ENCODE measurements at regions not wholly inside any gene's neighbourhood (a gene's known extent, or its start where the extent isn't known, plus 50 kb on each side); places are given as distances from the start of the nearest gene placed in this dataset.

DNA sequence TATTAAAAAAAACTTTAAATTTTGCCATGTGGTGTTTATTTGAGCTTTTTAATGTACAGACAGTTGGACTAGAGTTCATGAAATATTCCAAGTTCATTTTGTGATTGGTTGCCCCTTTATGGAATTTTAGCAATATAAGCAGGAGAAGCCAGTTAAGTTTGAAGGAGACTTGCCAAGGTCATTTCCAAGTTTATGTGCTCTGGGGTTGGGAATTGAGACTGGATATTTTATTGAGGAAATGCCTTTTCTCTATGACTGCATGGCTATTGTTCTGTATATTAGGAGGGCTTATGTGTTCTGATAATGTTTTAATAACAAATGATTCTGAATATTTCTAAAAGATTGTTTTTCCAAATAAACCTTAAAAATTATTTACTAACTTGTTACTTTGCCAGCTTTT is 67.0 kb upstream of the TCF4 start:
- TF ChIP-seq, protein P1, sequence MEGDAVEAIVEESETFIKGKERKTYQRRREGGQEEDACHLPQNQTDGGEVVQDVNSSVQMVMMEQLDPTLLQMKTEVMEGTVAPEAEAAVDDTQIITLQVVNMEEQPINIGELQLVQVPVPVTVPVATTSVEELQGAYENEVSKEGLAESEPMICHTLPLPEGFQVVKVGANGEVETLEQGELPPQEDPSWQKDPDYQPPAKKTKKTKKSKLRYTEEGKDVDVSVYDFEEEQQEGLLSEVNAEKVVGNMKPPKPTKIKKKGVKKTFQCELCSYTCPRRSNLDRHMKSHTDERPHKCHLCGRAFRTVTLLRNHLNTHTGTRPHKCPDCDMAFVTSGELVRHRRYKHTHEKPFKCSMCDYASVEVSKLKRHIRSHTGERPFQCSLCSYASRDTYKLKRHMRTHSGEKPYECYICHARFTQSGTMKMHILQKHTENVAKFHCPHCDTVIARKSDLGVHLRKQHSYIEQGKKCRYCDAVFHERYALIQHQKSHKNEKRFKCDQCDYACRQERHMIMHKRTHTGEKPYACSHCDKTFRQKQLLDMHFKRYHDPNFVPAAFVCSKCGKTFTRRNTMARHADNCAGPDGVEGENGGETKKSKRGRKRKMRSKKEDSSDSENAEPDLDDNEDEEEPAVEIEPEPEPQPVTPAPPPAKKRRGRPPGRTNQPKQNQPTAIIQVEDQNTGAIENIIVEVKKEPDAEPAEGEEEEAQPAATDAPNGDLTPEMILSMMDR (conservative IDR thresholded peaks at IDR 0.05 in 1 of 2, IDR thresholded peaks at IDR 0.05 in 1 of 2; ENCODE audit: low read depth in 1 of 2, low read length in 2 of 2), result no peak
- TF ChIP-seq EZH2 (IDR thresholded peaks at IDR 0.05; ENCODE audit: low read length, missing control alignments), result no peak

DNA sequence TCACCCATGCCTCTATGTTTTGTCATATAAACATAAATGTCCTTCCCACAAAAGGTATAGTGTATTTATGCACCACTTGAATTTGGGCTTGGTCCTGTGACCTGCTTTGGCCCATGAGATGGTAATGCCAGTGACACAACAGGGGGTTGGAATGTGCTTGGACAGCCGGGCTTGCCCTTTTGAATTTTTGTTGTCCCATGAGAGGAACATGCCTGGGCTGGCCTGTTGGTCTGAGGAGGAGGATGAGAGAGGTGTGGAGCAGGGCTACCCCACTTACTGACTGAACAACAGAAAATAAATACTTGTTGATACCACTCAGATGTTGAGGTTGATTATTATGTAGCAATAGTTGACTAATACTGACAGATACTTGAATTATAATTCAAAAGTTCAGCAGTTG is 63.2 kb upstream of the TCF4 start:
- Histone ChIP-seq H3K27me3 (ENCODE audit: control insufficient read depth, insufficient read depth, low read length) (no peaks in the 10 kb centered on the region), H2AFZ (ENCODE audit: low read length) (no peak overlapping the region), H3K9ac (ENCODE audit: insufficient read depth, low read length) (no peak overlapping the region), H3K4me2 (ENCODE audit: extremely low read depth, insufficient read depth, low read length) (no peak overlapping the region), H3K36me3 (ENCODE audit: control insufficient read depth, insufficient read depth, low read length) (no peaks in the 10 kb centered on the region), H3K4me1 (ENCODE audit: control insufficient read depth, extremely low read depth, insufficient read depth, low read length) (no peaks in the 10 kb centered on the region), H4K20me1 (ENCODE audit: control insufficient read depth, extremely low read depth, insufficient read depth, low read length) (no peaks in the 10 kb centered on the region), H3K9me3 (ENCODE audit: control insufficient read depth, insufficient read depth, low read depth, low read length) (no peaks in the 10 kb centered on the region), H3K4me3 (replicated peaks in 1 of 4; ENCODE audit: control extremely low read depth in 1 of 4, insufficient read depth in 1 of 4, low read depth in 3 of 4, low read length in 4 of 4) (no peak overlapping the region), H3K79me2 (ENCODE audit: control insufficient read depth, insufficient read depth, low read length) (no peaks in the 10 kb centered on the region), H3K27ac (ENCODE audit: insufficient read depth, low read length) (no peak overlapping the region)
- no peak for DNase-seq (ENCODE audit: low read depth in 2 of 2)
- TF ChIP-seq, protein P1 (conservative IDR thresholded peaks at IDR 0.05 in 1 of 2, IDR thresholded peaks at IDR 0.05 in 1 of 2; ENCODE audit: low read depth in 1 of 2, low read length in 2 of 2), result no peak
- TF ChIP-seq EZH2 (IDR thresholded peaks at IDR 0.05; ENCODE audit: low read length, missing control alignments), result no peak

More for the DNA sequence above, 67.0 kb upstream of the TCF4 start:
- H3K27ac ChIP-seq (ENCODE audit: insufficient read depth, low read length), result no peak overlapping the region
- no peaks in the 10 kb centered on the region for H3K4me1 ChIP-seq (ENCODE audit: control insufficient read depth, extremely low read depth, insufficient read depth, low read length)
- no peaks in the 10 kb centered on the region for H3K36me3 ChIP-seq (ENCODE audit: control insufficient read depth, insufficient read depth, low read length)
- H3K9me3 ChIP-seq (ENCODE audit: control insufficient read depth, insufficient read depth, low read depth, low read length), result no peaks in the 10 kb centered on the region
- H3K9ac ChIP-seq (ENCODE audit: insufficient read depth, low read length), result no peak overlapping the region
- H3K79me2 ChIP-seq (ENCODE audit: control insufficient read depth, insufficient read depth, low read length), result no peaks in the 10 kb centered on the region
- H3K4me2 ChIP-seq (ENCODE audit: extremely low read depth, insufficient read depth, low read length), result no peak overlapping the region
- DNase-seq (ENCODE audit: low read depth in 2 of 2), result no peak
- H4K20me1 ChIP-seq (ENCODE audit: control insufficient read depth, extremely low read depth, insufficient read depth, low read length), result no peaks in the 10 kb centered on the region
- H3K27me3 ChIP-seq (ENCODE audit: control insufficient read depth, insufficient read depth, low read length), result no peaks in the 10 kb centered on the region
- no peak overlapping the region for H3K4me3 ChIP-seq (replicated peaks in 1 of 4; ENCODE audit: control extremely low read depth in 1 of 4, insufficient read depth in 1 of 4, low read depth in 3 of 4, low read length in 4 of 4)
- no peak overlapping the region for H2AFZ ChIP-seq (ENCODE audit: low read length)

DNA sequence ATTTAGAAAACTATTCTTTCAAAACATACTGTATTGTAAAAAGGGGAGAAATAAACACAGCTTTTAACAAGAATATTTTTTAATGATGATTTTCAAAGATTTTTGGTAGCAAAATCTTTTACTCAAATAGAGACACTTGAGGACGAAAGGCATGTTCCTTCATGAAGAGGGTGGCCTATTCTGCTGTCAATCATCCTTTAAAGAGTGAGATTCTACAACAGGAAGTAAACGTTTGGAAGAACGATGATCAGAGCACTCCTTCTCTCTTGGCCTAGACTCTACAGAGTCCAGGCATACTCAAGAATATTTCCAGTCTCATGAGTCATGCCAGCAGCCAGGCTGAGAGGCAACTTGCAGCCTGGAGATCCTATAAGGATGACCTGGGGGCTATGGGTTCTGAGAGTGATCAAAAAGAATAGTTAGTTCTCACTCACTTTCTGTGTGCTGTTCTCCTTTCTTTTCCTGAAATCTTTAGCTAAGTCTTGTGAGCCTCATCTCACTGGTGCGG is 62.4 kb upstream of the TCF4 start:
- DNase-seq (ENCODE audit: low read depth in 2 of 2), result peak in 1 of 2 donors; percentile 40
- no peak overlapping the region for H3K4me3 ChIP-seq (replicated peaks in 1 of 4; ENCODE audit: control extremely low read depth in 1 of 4, insufficient read depth in 1 of 4, low read depth in 3 of 4, low read length in 4 of 4)
- no peaks in the 10 kb centered on the region for H3K4me1 ChIP-seq (ENCODE audit: control insufficient read depth, extremely low read depth, insufficient read depth, low read length)
- H3K27ac ChIP-seq (ENCODE audit: insufficient read depth, low read length), result no peak overlapping the region
- no peak overlapping the region for H2AFZ ChIP-seq (ENCODE audit: low read length)
- H3K4me2 ChIP-seq (ENCODE audit: extremely low read depth, insufficient read depth, low read length), result no peak overlapping the region
- TF ChIP-seq, protein P1 (conservative IDR thresholded peaks at IDR 0.05 in 1 of 2, IDR thresholded peaks at IDR 0.05 in 1 of 2; ENCODE audit: low read depth in 1 of 2, low read length in 2 of 2), result no peak
- TF ChIP-seq EZH2 (IDR thresholded peaks at IDR 0.05; ENCODE audit: low read length, missing control alignments), result no peak
- H3K9me3 ChIP-seq (ENCODE audit: control insufficient read depth, insufficient read depth, low read depth, low read length), result no peaks in the 10 kb centered on the region
- H3K79me2 ChIP-seq (ENCODE audit: control insufficient read depth, insufficient read depth, low read length), result no peaks in the 10 kb centered on the region
- H4K20me1 ChIP-seq (ENCODE audit: control insufficient read depth, extremely low read depth, insufficient read depth, low read length), result no peaks in the 10 kb centered on the region
- no peak overlapping the region for H3K9ac ChIP-seq (ENCODE audit: insufficient read depth, low read length)
- no peaks in the 10 kb centered on the region for H3K27me3 ChIP-seq (ENCODE audit: control insufficient read depth, insufficient read depth, low read length)
- H3K36me3 ChIP-seq (ENCODE audit: control insufficient read depth, insufficient read depth, low read length), result no peaks in the 10 kb centered on the region

Measured in fibroblast of lung (primary cell).